Liver (tissue), 3 donors: ENCODE measurements at regions not wholly inside any gene's neighbourhood (a gene's known extent, or its start where the extent isn't known, plus 50 kb on each side); places are given as distances from the start of the nearest gene placed in this dataset.
"Not testable (repeated sequence)": the region's sequence is repeated elsewhere in the genome, so short reads cannot be mapped to it uniquely, and the experiment has no call there.

Experiments
- CTCF ChIP-seq: fragments of 150-350 bp; IDR thresholded peaks from 2 replicates; pipeline ENCODE4 v1.5.1; 2017; ENCODE audit warnings: improper control_type of control experiment, low read depth, low read length; ENCODE audit not compliant: missing input control
- EGR1 ChIP-seq, 2 donors: IDR thresholded peaks; 2 replicates each; pipeline ENCODE4 v1.6.1; 2016 to 2018; ENCODE audit warnings: antibody characterized with exemption in 2 of 2, low read depth in 2 of 2
- FOXA2 ChIP-seq: IDR thresholded peaks from 2 replicates; pipeline ENCODE4 v1.6.1; 2016; ENCODE audit warnings: antibody characterized with exemption
- GABPA ChIP-seq, 2 donors: IDR thresholded peaks in 1 of 2; conservative IDR thresholded peaks in 1 of 2; 2 replicates each; pipeline ENCODE4 v1.6.1; 2016; ENCODE audit warnings: antibody characterized with exemption in 2 of 2, mild to moderate bottlenecking in 1 of 2, moderate library complexity in 1 of 2
- MAX ChIP-seq: IDR thresholded peaks from 2 replicates; pipeline ENCODE4 v1.6.1; 2016; ENCODE audit warnings: antibody characterized with exemption
- TAF1 ChIP-seq: conservative IDR thresholded peaks from 2 replicates; pipeline ENCODE4 v1.6.1; 2016; ENCODE audit warnings: antibody characterized with exemption, mild to moderate bottlenecking
- YY1 ChIP-seq: IDR thresholded peaks from 2 replicates; pipeline ENCODE4 v1.6.1; 2016; ENCODE audit warnings: antibody characterized with exemption, mild to moderate bottlenecking
- ZBTB33 ChIP-seq: IDR thresholded peaks from 2 replicates; pipeline ENCODE4 v1.6.1; 2016; ENCODE audit warnings: antibody characterized with exemption
- donor health status: healthy.
- donor health status: healthy.

GRCh38 chr1:184833994-184834393, 79.3 kb upstream of the EDEM3 start:
- TF ChIP-seq ZBTB33; CTCF; MAX; FOXA2; TAF1; GABPA (IDR thresholded peaks at IDR 0.05 in 1 of 2, conservative IDR thresholded peaks at IDR 0.05 in 1 of 2); EGR1 (IDR thresholded peaks at IDR 0.05; ENCODE audit: low read depth in 2 of 2); YY1: not testable (repeated sequence)
